IMR-90 (cell line): ENCODE measurements at regions not wholly inside any gene's neighbourhood (a gene's known extent, or its start where the extent isn't known, plus 50 kb on each side); places are given as distances from the start of the nearest gene placed in this dataset.

Source experiments
- ATAC-seq: fragments of 200-7000 bp; cut with Tn5 transposase; 2 replicates; pipeline ENCODE4 v1.9.1; 2020; ENCODE audit warnings: low read depth, mild to moderate bottlenecking, moderate library complexity
- BruUV-seq: library from RNA; stranded (reverse); fragments of 400-500 nt; replicated peaks from 2 replicates; lab custom pipeline; 2021; lab: Mats Ljungman, UMichigan
- CTCF ChIA-PET: fragments of 300-600 bp; formaldehyde crosslinking; extraction: SDS; loops from one replicate; lab custom pipeline; 2021; ENCODE audit warnings: antibody characterized with exemption; lab: Yijun Ruan, JAX
- POLR2A ChIA-PET: fragments of 300-600 bp; sonication (Branson Sonifier 250); formaldehyde crosslinking; loops from one replicate; lab custom pipeline; 2022; ENCODE audit warnings: antibody characterized with exemption; ENCODE audit not compliant: unreplicated experiment; lab: Charles Lee
- DNase-seq: peaks from one replicate; pipeline ENCODE4 v3.0.0; 2013
- H2AFZ ChIP-seq: replicated peaks from 2 replicates; pipeline ENCODE3; 2013; ENCODE audit warnings: low read length, mild to moderate bottlenecking; ENCODE audit not compliant: poor library complexity
- H2AK5ac ChIP-seq: 2 replicates; pipeline ENCODE4 v1.6.1; 2013; ENCODE audit warnings: low read depth, low read length, inconsistent platforms
- H2AK9ac ChIP-seq: replicated peaks from 2 replicates; pipeline ENCODE3; 2013; ENCODE audit warnings: mild to moderate bottlenecking, low read depth, low read length, moderate library complexity; ENCODE audit not compliant: poor library complexity
- H2BK120ac ChIP-seq: 2 replicates; pipeline ENCODE4 v1.6.1; 2013; ENCODE audit warnings: low read depth, low read length, inconsistent platforms
- H2BK15ac ChIP-seq: 3 replicates; pipeline ENCODE4 v1.6.1; 2013; ENCODE audit warnings: low read depth, low read length, inconsistent platforms
- H2BK20ac ChIP-seq: 2 replicates; pipeline ENCODE4 v1.6.1; 2013; ENCODE audit warnings: low read depth, mild to moderate bottlenecking, inconsistent platforms, low read length, moderate library complexity
- H2BK5ac ChIP-seq: 2 replicates; pipeline ENCODE4 v1.6.1; 2013; ENCODE audit warnings: mild to moderate bottlenecking, low read depth, low read length, inconsistent platforms; ENCODE audit not compliant: poor library complexity, severe bottlenecking
- H3K14ac ChIP-seq: replicated peaks from 2 replicates; pipeline ENCODE4 v1.6.1; 2013; ENCODE audit warnings: low read depth, low read length, inconsistent platforms
- H3K18ac ChIP-seq: 2 replicates; pipeline ENCODE4 v1.6.1; 2013; ENCODE audit warnings: low read depth, low read length, control low read depth
- H3K23ac ChIP-seq: 2 replicates; pipeline ENCODE4 v1.6.1; 2013; ENCODE audit warnings: low read depth, low read length, inconsistent platforms
- H3K27ac ChIP-seq: 2 replicates; pipeline ENCODE4 v1.5.1; 2013; ENCODE audit warnings: mild to moderate bottlenecking, control low read depth, low read length; ENCODE audit not compliant: insufficient read depth
- H3K27me3 ChIP-seq: 2 replicates; pipeline ENCODE4 v1.6.1; 2013; ENCODE audit warnings: low read length; ENCODE audit not compliant: control insufficient read depth, insufficient read depth
- H3K36me3 ChIP-seq: 2 replicates; pipeline ENCODE4 v1.6.1; 2013; ENCODE audit warnings: low read length, mixed read lengths; ENCODE audit not compliant: control insufficient read depth, insufficient read depth
- H3K4ac ChIP-seq: 2 replicates; pipeline ENCODE4 v1.6.1; 2013; ENCODE audit warnings: low read depth, low read length, inconsistent platforms
- H3K4me1 ChIP-seq: 2 replicates; pipeline ENCODE4 v1.6.1; 2013; ENCODE audit warnings: low read length, mixed read lengths; ENCODE audit not compliant: control insufficient read depth, insufficient read depth
- H3K4me2 ChIP-seq: 2 replicates; pipeline ENCODE4 v1.6.1; 2013; ENCODE audit warnings: low read depth, mild to moderate bottlenecking, control low read depth, low read length, moderate library complexity
- H3K4me3 ChIP-seq: 2 replicates; pipeline ENCODE4 v1.5.1; 2013; ENCODE audit warnings: low read depth, mild to moderate bottlenecking, control low read depth, low read length, moderate library complexity; ENCODE audit not compliant: insufficient read depth
- H3K56ac ChIP-seq: 2 replicates; pipeline ENCODE4 v1.6.1; 2013; ENCODE audit warnings: low read length, inconsistent platforms; ENCODE audit not compliant: insufficient read depth; ENCODE audit errors: extremely low read depth
- H3K79me1 ChIP-seq, 2 experiments: 2 replicates each; pipeline ENCODE4 v1.6.1; 2013; ENCODE audit warnings: low read length in 2 of 2, inconsistent platforms in 1 of 2, low read depth in 1 of 2
- H3K9ac ChIP-seq: 2 replicates; pipeline ENCODE4 v1.6.1; 2013; ENCODE audit warnings: low read depth, low read length, control low read depth
- H3K9me1 ChIP-seq: 2 replicates; pipeline ENCODE4 v1.6.1; 2013; ENCODE audit warnings: low read length, inconsistent platforms; ENCODE audit not compliant: insufficient read depth
- H3K9me3 ChIP-seq: 2 replicates; pipeline ENCODE4 v1.6.1; 2013; ENCODE audit warnings: low read length; ENCODE audit not compliant: control insufficient read depth, insufficient read depth
- H4K20me1 ChIP-seq: 2 replicates; pipeline ENCODE4 v1.6.1; 2013; ENCODE audit warnings: low read length, inconsistent platforms; ENCODE audit not compliant: insufficient read depth
- H4K5ac ChIP-seq: 2 replicates; pipeline ENCODE4 v1.6.1; 2013; ENCODE audit warnings: mild to moderate bottlenecking, low read depth, low read length, control low read depth
- H4K8ac ChIP-seq, 2 experiments: 2 replicates each; pipeline ENCODE4 v1.6.1; 2013; ENCODE audit warnings: low read depth in 2 of 2, low read length in 2 of 2, control low read depth in 1 of 2, inconsistent platforms in 1 of 2
- H4K91ac ChIP-seq: 2 replicates; pipeline ENCODE4 v1.6.1; 2013; ENCODE audit warnings: low read depth, low read length, inconsistent platforms; ENCODE audit not compliant: insufficient read depth
- BHLHE40 ChIP-seq: fragments of 150-350 bp; IDR thresholded peaks from 2 replicates; pipeline ENCODE4 v1.6.1; 2016; ENCODE audit warnings: mild to moderate bottlenecking, low read depth, low read length
- CEBPB ChIP-seq: IDR thresholded peaks from 2 replicates; pipeline ENCODE4 v1.6.1; 2012; ENCODE audit warnings: low read depth, low read length, improper control_type of control experiment
- CHD1 ChIP-seq: IDR thresholded peaks from 2 replicates; pipeline ENCODE4 v1.6.1; 2012; ENCODE audit warnings: low read depth, low read length, improper control_type of control experiment
- FOS ChIP-seq: fragments of 150-350 bp; IDR thresholded peaks from 2 replicates; pipeline ENCODE4 v1.6.1; 2016; ENCODE audit warnings: low read depth, low read length
- MAFK ChIP-seq: IDR thresholded peaks from 2 replicates; pipeline ENCODE4 v1.6.1; 2012; ENCODE audit warnings: low read depth, low read length, improper control_type of control experiment
- MXI1 ChIP-seq: IDR thresholded peaks from 2 replicates; pipeline ENCODE4 v1.6.1; 2012; ENCODE audit warnings: low read depth, mild to moderate bottlenecking, low read length, moderate library complexity, borderline replicate concordance
- POLR2A ChIP-seq: IDR thresholded peaks from 2 replicates; pipeline ENCODE4 v1.6.1; 2012; ENCODE audit warnings: mild to moderate bottlenecking, low read depth, low read length
- RAD21 ChIP-seq: IDR thresholded peaks from 2 replicates; pipeline ENCODE4 v1.6.1; 2012; ENCODE audit warnings: low read length, improper control_type of control experiment
- RCOR1 ChIP-seq: IDR thresholded peaks from 2 replicates; pipeline ENCODE4 v1.6.1; 2012; ENCODE audit warnings: mild to moderate bottlenecking, low read length, improper control_type of control experiment; ENCODE audit not compliant: insufficient replicate concordance
- RFX5 ChIP-seq: IDR thresholded peaks from 2 replicates; pipeline ENCODE4 v1.8.0; 2012; ENCODE audit warnings: low read depth, mild to moderate bottlenecking, low read length, moderate library complexity
- SMC3 ChIP-seq: fragments of 150-350 bp; IDR thresholded peaks from 2 replicates; pipeline ENCODE4 v1.6.1; 2016; ENCODE audit warnings: low read depth, mild to moderate bottlenecking, antibody characterized with exemption, low read length, moderate library complexity
- WGBS, 2 experiments: methylation state at CpG; one replicate each; pipeline versions ENCODE4 v1.1.5 to v1.1.7; 2013; ENCODE audit warnings: missing lambda C conversion rate in 2 of 2; ENCODE audit not compliant: insufficient read length in 1 of 2; ENCODE audit errors: extremely low coverage in 2 of 2; 5-methylcytosine and 5-hydroxymethylcytosine counted together
- dilution Hi-C: fragments of 300-500 bp; cut with HindIII; formaldehyde crosslinking; loops from one replicate; pipeline ENCODE4 v1.14.3; 2018; ENCODE audit warnings: low sequenced_read_pairs; ENCODE audit not compliant: unreplicated experiment
- in situ Hi-C: fragments of 300-500 bp; cut with MboI; formaldehyde crosslinking; loops from 3 replicates; pipeline ENCODE4 v1.14.3; 2019; ENCODE audit warnings: low sequenced_read_pairs, inconsistent platforms, mixed read lengths
- intact Hi-C: fragments of 100-400 bp; cut with micrococcal nuclease; formaldehyde crosslinking; loops from 2 replicates; pipeline ENCODE4 v1.10.0; 2022
- TF ChIP-seq, protein P1 (sequence below): fragments of 150-350 bp; IDR thresholded peaks from 2 replicates; pipeline ENCODE4 v1.6.1; 2016; ENCODE audit warnings: low read depth, mild to moderate bottlenecking, low read length, moderate library complexity, borderline replicate concordance
- TF ChIP-seq, protein P2 (sequence below): fragments of 150-350 bp; IDR thresholded peaks from 2 replicates; pipeline ENCODE4 v1.6.1; 2017; ENCODE audit warnings: mild to moderate bottlenecking, antibody characterized with exemption, low read length, low read depth

DNA sequence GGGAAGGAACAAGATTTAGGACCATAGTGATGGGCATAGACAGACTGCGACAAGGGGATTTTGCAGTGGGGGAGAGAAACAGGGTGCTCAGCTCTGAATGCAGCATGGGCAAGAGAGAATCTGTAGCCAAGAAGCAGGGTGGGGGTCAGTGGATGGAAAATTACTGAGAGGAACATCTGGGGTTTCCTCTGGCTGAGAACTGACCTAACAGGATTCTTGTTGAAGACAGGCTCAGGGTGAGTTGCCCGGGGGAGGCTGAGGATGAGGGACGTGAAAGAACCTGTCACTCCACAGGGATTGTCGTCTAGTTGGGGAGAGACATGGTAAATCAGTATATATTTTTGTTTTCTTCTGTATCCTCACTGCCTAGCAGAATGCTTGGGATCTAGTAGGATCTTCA lies 118.7 kb upstream of the PEG3 start:
- Histone ChIP-seq H2BK15ac (no peak overlapping the region), H3K9me3 (peaks cover 45% of the 10 kb centered on the region), H3K36me3 (no peaks in the 10 kb centered on the region), H2BK5ac (no peak overlapping the region), H4K20me1 (no peaks in the 10 kb centered on the region), H3K79me1 (no peaks in the 10 kb centered on the region), H4K8ac (no peak overlapping the region), H2BK120ac (no peak overlapping the region), H3K9me1 (no peaks in the 10 kb centered on the region), H3K4me3 (no peak overlapping the region), H2AK9ac (no peak overlapping the region), H2AK5ac (no peak overlapping the region), H3K27me3 (no peaks in the 10 kb centered on the region), H3K14ac (no peak overlapping the region), H4K91ac (no peak overlapping the region), H3K23ac (no peak overlapping the region), H2BK20ac (no peak overlapping the region), H3K4me2 (no peak overlapping the region), H4K5ac (no peak overlapping the region), H3K56ac (no peak overlapping the region), H3K4me1 (no peaks in the 10 kb centered on the region), H3K4ac (no peak overlapping the region), H2AFZ (no peak overlapping the region), H3K27ac (no peak overlapping the region), H3K9ac (no peak overlapping the region), H3K18ac (no peak overlapping the region)
- no peak for TF ChIP-seq BHLHE40
- TF ChIP-seq POLR2A, result no peak
- no peak for TF ChIP-seq MAFK
- TF ChIP-seq FOS, result no peak
- no peak for TF ChIP-seq RCOR1
- no peak for TF ChIP-seq CHD1
- TF ChIP-seq, protein P1, sequence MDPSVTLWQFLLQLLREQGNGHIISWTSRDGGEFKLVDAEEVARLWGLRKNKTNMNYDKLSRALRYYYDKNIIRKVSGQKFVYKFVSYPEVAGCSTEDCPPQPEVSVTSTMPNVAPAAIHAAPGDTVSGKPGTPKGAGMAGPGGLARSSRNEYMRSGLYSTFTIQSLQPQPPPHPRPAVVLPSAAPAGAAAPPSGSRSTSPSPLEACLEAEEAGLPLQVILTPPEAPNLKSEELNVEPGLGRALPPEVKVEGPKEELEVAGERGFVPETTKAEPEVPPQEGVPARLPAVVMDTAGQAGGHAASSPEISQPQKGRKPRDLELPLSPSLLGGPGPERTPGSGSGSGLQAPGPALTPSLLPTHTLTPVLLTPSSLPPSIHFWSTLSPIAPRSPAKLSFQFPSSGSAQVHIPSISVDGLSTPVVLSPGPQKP, result no peak
- TF ChIP-seq, protein P2, sequence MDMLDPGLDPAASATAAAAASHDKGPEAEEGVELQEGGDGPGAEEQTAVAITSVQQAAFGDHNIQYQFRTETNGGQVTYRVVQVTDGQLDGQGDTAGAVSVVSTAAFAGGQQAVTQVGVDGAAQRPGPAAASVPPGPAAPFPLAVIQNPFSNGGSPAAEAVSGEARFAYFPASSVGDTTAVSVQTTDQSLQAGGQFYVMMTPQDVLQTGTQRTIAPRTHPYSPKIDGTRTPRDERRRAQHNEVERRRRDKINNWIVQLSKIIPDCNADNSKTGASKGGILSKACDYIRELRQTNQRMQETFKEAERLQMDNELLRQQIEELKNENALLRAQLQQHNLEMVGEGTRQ, result no peak
- no peak for TF ChIP-seq CEBPB
- TF ChIP-seq SMC3, result no peak
- no peak for TF ChIP-seq MXI1
- no peak for TF ChIP-seq RAD21
- TF ChIP-seq RFX5, result no peak
- intact Hi-C loops, result no loop called here
- POLR2A ChIA-PET, result no interaction called here
- in situ Hi-C loops, result no loop called here
- BruUV-seq, result no TSS peak
- WGBS, 2 experiments, result no CpG with 5 or more reads among the region's 4 CpGs
- CTCF ChIA-PET, result no interaction called here
- dilution Hi-C loops, result no loop called here
- no peak for DNase-seq
- ATAC-seq, result no peak
